ENCODE measurements at regions not wholly inside any gene's neighbourhood (a gene's known extent, or its start where the extent isn't known, plus 50 kb on each side); places are given as distances from the start of the nearest gene placed in this dataset.

- Histone ChIP-seq H3K27me3 (no peaks in the 10 kb centered on the region), H3K9me3 (no peaks in the 10 kb centered on the region), H3K4me1 (no peaks in the 10 kb centered on the region), H3K36me3 (no peaks in the 10 kb centered on the region), H3K27ac (no peak overlapping the region), H3K4me3 (no peak overlapping the region)
- DNase-seq: no peak
- intact Hi-C loops (cut with DNase I): no loop called here
- 64 to 73% methylated on average over 4 of the region's 4 CpGs for WGBS, 2 donors
- TF ChIP-seq EP300 (IDR thresholded peaks at IDR 0.05) (no peak), CTCF (IDR thresholded peaks at IDR 0.05) (no peak), POLR2AphosphoS5 (IDR thresholded peaks at IDR 0.05) (no peak), POLR2A (IDR thresholded peaks at IDR 0.05) (no peak)
Observed at GRCh38 chrX:145673841-145674240, 143.8 kb upstream of the SLITRK2 start.

GRCh38 chrX:145677109-145677817 lies 140.4 kb upstream of the SLITRK2 start:
- DNase-seq: no peak
- no peaks in the 10 kb centered on the region for H3K27me3 ChIP-seq
- H3K9me3 ChIP-seq: no peaks in the 10 kb centered on the region
- TF ChIP-seq POLR2A (IDR thresholded peaks at IDR 0.05): no peak
- TF ChIP-seq POLR2AphosphoS5 (IDR thresholded peaks at IDR 0.05): no peak
- TF ChIP-seq EP300 (IDR thresholded peaks at IDR 0.05): no peak
- TF ChIP-seq CTCF (IDR thresholded peaks at IDR 0.05): no peak
- H3K27ac ChIP-seq: no peak overlapping the region
- intact Hi-C loops (cut with DNase I): no loop called here
- WGBS, 2 donors: 90% methylated on average over 16 of the region's 16 CpGs
- H3K4me1 ChIP-seq: no peaks in the 10 kb centered on the region
- H3K4me3 ChIP-seq: no peak overlapping the region
- H3K36me3 ChIP-seq: no peaks in the 10 kb centered on the region

GRCh38 chrX:145682518-145683298 lies 134.9 kb upstream of the SLITRK2 start:
- H3K36me3 ChIP-seq: no peaks in the 10 kb centered on the region
- no peak overlapping the region for H3K4me3 ChIP-seq
- H3K27ac ChIP-seq: no peak overlapping the region
- no peaks in the 10 kb centered on the region for H3K9me3 ChIP-seq
- H3K4me1 ChIP-seq: no peaks in the 10 kb centered on the region
- WGBS, 2 donors: 69 to 74% methylated on average over 9 of the region's 9 CpGs
- DNase-seq: no peak
- no peak for TF ChIP-seq POLR2A (IDR thresholded peaks at IDR 0.05)
- no peak for TF ChIP-seq CTCF (IDR thresholded peaks at IDR 0.05)
- TF ChIP-seq EP300 (IDR thresholded peaks at IDR 0.05): no peak
- no peak for TF ChIP-seq POLR2AphosphoS5 (IDR thresholded peaks at IDR 0.05)
- H3K27me3 ChIP-seq: no peaks in the 10 kb centered on the region
- intact Hi-C loops (cut with DNase I): no loop called here

- Histone ChIP-seq H3K4me3 (no peak overlapping the region), H3K27ac (no peak overlapping the region), H3K9me3 (no peaks in the 10 kb centered on the region), H3K4me1 (no peaks in the 10 kb centered on the region), H3K27me3 (no peaks in the 10 kb centered on the region), H3K36me3 (no peaks in the 10 kb centered on the region)
- intact Hi-C loops (cut with DNase I): no loop called here
- no peak for TF ChIP-seq POLR2AphosphoS5 (IDR thresholded peaks at IDR 0.05)
- no peak for TF ChIP-seq CTCF (IDR thresholded peaks at IDR 0.05)
- no peak for TF ChIP-seq POLR2A (IDR thresholded peaks at IDR 0.05)
- no peak for TF ChIP-seq EP300 (IDR thresholded peaks at IDR 0.05)
- DNase-seq: no peak
- WGBS, 2 donors: 82 to 85% methylated on average over 4 of the region's 4 CpGs
Observed at GRCh38 chrX:145687146-145687545, 130.5 kb upstream of the SLITRK2 start.
